GM19463 (cell line): ENCODE measurements at regions not wholly inside any gene's neighbourhood (a gene's known extent, or its start where the extent isn't known, plus 50 kb on each side); places are given as distances from the start of the nearest gene placed in this dataset.

ENCODE experiments used
- ATAC-seq: cut with Tn5 transposase; IDR thresholded peaks from one replicate; pipeline ENCODE4 v1.9.1; 2021; ENCODE audit warnings: mild to moderate bottlenecking, moderate library complexity; ENCODE audit not compliant: unreplicated experiment

- ATAC-seq: no peak
Observed at GRCh38 chr16:5381481-5381880, 283.9 kb upstream of the EEF2KMT start.

GRCh38 chr16:5379954-5380353, 282.4 kb upstream of the EEF2KMT start:
- ATAC-seq: no peak

DNA sequence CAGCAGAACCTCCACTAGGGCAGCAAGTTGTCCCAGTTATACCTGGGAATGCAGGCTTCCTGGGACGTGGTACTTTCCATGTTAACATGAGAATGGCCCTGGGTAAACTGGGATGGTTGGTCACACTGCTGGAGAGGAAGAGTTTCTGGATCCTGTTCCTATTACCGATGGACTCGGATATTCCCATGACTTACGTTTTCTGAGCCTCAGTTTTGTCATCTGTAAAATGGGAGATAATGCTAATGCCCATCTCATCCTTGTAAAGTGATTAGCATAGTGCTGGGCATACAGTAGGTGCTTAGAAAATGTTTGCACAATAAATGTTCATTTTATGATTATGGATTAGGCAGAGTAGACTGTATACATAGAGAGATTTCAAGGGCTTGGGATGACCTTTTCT, 280.9 kb upstream of the EEF2KMT start:
- ATAC-seq: no peak

DNA sequence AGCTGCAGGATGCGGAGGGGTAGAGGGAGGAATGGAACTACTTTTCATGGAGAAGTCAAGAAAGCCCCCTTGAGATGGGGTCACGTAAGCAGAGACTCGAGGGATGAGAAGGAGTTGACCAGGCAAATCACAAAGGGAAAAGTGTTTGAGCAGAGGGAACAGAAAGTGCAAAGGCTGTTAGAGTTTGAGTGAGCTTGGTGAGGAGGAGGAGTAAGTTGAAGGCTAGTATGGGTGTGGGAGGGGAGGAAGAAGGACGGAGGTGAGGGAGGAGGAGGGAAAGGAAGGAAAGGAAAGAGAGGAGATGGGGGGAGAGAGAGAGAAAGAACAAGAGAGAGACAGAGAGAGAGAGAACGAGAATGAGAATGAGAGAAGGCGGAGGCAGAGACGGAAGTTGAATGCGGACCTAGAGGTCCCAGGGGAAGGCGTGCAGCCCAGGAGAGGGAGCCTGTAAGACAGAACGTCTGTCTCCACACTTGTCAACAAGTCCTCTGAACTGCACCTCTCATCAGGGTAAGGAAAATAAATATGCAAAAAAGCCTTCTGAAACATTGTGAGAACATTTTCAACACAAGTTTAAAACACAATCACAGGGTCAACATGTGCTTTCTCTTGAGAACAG, 279.8 kb upstream of the EEF2KMT start:
- no peak for ATAC-seq

DNA sequence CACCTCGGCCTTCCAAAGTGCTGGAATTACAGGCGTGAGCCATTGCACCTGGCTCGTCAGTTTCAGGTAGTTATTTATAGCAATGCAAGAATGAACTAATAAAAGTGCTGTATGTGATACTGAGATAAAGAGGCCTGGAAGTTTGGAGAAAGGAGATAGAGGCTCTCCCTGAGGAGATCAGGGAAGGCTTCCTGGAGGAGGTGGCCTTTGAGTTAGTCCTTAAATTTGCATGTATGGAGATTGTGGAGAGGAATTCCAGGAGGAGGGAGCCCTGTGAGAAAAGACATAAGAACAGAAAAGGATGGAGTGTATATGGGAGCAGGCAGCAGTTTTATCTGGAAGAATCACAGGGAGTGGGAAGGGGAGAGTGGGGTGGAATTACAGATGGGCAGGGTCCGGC, 276.6 kb upstream of the EEF2KMT start:
- no peak for ATAC-seq

GRCh38 chr16:5367951-5368350, 270.4 kb upstream of the EEF2KMT start:
- ATAC-seq: no peak

DNA sequence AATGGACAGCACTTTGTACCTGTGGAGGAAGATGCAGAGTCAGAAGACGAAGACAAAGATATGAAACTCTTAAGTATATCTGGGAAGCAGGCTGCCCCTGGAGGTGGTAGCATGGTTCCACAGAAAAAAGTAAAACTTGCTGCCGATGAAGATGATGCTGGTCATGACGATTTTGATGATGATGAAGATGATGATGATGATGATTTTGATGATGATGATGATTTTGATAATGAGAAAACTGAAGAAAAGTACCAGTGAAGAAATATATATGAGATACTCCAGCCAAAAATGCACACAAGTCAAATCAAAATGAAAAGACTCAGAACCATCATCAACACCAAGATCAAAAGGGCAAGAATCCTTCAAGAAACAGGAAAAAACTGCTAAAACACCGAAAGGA, 268.5 kb upstream of the EEF2KMT start:
- ATAC-seq: no peak

DNA sequence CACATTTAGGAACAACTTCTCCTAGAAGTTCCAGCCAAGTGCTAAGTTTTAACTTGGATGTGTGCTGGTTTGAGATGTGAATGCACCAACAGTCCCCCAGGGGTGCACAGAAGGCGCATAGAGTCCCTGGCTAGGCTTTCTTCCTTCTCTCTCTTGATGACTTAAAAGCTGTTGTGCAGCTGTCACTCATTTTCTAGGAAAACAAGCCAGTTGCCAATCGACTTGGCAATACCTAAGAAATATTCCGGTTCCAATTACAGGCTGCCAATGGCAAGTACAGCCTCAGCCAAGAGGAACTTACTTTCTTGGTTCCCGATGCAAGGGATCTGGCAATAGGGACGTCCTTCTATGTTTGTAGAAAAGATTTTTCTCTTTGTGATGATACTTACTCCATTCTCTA, 266.6 kb upstream of the EEF2KMT start:
- ATAC-seq: no peak

GRCh38 chr16:5361322-5361721, 263.7 kb upstream of the EEF2KMT start:
- no peak for ATAC-seq

DNA sequence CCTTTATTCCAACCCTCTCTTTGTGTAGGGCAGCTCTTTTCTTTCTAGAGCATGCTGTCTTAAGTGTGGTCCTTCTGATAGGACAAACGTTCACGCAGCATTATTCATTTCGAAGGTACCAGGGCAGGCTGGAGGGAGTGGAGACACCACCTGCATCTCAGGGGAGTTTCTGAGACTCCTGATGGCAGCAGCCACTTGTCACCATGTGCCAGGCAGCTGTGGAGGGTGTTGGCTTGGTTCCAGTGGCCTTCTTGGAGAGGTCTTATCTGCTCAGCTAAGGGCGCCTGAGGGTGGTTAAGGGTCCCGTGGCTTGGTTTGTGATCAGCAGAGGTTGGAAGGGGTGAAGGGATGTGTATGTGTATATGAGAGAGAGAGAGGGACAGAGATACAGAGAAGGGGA, 257.1 kb upstream of the EEF2KMT start:
- ATAC-seq: no peak

DNA sequence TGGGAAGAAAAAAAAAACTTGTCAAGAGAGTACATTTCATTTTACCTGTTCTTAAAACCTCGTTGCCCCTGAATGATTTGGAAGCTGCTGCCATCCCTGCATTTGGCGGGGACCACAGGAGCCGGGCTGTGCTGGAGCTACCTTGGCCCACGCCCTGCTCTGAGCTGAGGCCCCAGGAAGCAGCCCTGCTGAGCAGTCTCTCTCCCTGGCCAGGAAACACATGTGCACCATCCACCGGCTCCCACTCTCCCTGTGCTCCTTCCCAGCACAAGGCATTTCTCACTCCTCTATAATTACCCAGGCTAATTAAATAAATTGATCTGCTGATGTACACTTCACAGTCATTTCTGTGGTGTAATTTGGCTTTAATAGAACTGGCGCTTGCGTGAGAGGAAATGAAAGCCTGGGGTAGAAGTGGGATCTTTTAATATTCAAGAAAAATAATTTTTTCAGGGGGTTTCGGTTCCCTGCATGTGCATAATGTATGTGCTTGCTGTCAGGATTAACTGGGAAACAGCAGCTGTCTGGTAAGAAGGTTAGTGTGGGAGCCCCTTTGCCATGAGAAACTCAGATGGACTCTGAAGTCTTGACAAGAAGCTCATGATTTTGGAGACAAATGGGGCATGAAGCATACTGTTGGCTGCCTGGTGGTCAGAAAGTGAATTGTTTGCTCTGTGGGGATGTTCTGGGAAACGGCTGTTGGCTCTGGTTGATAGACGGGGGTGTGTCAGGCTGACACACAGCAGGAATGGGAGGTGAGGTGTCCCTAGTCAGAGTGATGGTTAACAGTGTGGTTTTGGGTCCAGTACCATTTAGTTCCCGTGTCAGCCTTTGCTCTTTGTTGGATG, 252.3 kb upstream of the EEF2KMT start:
- no peak for ATAC-seq

DNA sequence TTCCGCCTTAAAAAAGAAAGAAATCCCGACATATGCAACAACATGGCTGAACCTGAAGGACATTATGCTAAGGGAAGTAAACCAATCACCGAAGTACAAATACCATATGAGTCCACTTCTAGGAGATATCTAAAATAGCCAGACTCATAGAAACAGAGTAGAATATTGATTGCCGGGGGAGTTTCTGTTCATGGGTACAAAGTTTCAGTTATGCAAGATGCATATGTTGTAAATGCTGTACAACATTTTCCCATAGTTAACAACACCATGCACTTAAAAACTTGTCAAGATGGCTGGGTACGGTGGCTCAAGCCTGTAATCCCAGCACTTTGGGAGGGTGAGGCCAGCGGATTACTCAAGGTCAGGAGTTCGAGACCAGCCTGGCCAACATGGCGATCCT, 251.5 kb upstream of the EEF2KMT start:
- ATAC-seq: no peak

DNA sequence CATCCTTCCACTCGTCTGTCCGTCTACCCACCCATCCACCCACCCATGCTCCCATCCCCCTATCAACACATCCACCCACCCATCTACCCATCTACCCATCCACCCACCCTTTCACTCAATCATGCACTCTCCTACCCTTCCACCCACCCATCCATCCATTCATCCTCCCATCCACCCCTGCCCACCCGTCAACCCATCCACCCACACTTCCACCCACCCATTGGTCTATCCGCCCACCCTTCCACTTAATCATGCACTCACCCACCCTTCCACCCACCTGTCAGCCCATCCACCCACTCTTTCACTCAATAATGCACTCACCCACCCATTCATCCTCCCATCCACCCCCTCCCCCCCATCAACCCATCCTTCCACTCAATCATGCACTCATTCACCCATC, 250.0 kb upstream of the EEF2KMT start:
- no peak for ATAC-seq

GRCh38 chr16:5336941-5337340, 239.3 kb upstream of the EEF2KMT start:
- no peak for ATAC-seq

DNA sequence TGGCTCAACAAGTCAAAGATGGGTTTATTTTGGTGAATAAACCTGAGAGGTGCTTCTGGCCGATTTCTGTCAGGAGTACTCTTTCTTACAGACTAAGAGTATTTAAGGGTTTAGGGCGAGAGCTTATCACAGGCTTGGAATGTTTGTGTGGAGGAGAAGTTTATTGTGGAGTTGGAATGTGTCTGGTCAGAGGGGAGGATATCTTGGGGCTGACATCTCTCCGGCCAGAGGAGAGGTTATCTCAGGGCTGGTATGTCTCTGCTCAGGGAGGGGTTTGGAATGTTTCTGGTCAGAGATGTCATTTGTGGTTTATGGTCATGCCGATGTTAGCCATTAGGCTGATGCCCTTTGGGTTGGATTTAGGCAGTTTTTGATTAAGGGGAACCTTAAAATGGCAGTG, 236.4 kb upstream of the EEF2KMT start:
- ATAC-seq: no peak

- no peak for ATAC-seq
Observed at GRCh38 chr16:5333126-5333525, 235.5 kb upstream of the EEF2KMT start.

DNA sequence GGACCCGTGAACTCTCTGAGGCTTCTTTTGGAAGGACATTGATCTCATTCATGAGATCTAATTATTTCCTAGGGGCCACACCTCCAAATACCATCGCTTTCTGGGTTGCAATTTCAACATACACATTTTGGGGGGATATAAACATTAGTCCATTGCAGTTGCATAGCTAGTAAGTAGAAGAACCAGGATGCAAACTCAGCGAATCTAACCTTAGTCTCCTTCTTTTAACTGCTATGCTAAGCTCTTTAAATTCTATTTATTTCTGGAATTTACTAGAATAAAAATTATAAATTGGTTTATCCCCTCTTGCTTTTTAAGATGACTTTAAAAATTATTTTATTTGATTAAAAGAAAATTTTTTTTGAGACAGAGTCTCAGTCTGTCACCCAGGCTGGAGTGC, 232.5 kb upstream of the EEF2KMT start:
- ATAC-seq: no peak

DNA sequence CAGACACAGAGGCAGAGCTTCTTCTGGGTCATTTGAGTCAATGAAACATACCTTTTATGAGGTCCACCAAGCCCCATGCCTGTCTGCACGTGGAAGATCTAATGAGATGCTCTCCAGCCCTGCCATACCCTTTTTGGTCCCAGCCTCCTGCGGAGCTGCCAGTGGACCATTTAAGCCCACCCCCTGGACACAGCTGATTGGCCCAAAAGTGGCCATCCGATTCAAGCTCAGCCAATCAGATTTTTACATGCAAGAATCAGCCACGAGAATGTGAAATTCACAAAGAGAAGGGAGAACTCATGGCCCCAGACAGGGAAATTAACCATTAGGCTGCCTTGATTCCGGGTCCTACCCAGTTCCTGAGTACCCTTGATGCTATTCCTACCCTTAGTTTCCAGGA, 231.0 kb upstream of the EEF2KMT start:
- no peak for ATAC-seq

DNA sequence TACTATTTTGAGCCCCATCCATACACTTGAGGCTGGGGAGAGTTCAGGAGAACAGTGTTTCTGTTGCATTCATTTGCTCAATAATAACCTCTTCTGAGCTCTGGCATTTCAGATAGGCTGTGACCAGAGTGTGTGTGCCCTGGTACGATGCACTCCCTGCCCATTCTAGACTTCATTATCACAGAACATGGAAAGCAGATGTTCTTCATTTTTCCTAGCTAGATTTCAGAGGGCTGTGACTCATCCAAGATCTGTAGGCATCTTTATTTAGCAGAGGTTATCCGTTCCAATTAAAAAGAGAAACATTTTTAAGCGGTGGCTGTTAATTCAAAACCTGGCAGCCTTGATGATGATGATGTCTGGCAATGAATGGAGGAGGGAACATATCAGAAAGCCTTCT, 228.8 kb upstream of the EEF2KMT start:
- ATAC-seq: no peak

GRCh38 chr16:5325932-5326331, 228.3 kb upstream of the EEF2KMT start:
- no peak for ATAC-seq

GRCh38 chr16:5323284-5324141, 225.9 kb upstream of the EEF2KMT start:
- ATAC-seq: no peak

DNA sequence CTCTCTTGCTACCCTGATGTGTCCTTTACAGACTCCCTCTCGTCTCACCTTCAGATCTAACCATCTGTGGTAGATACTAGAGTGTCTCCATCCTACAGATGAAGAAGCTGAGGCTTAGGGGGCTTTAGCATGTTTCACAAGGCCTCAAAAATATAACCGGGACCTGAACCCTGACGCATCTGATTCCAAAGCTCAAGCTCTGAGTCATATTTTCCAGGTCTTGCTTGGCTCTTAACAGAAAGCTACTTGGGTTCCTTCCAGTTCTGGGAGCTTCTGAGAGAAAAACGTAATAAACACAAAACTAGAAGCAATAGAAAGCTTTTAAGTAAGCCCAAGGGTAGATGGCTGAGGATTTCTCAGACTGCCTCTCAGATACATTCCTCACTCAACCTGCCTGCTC, 224.3 kb upstream of the EEF2KMT start:
- ATAC-seq: no peak
